B cell (primary cell): ENCODE measurements at regions not wholly inside any gene's neighbourhood (a gene's known extent, or its start where the extent isn't known, plus 50 kb on each side); places are given as distances from the start of the nearest gene placed in this dataset.
A peak's percentile ranks its signal among the peaks of the same experiment; 100 is the strongest.

Source experiments
- ATAC-seq: fragments of 200-7000 bp; cut with Tn5 transposase; one replicate; pipeline ENCODE4 v1.10.0; 2021; ENCODE audit warnings: low read depth, mild to moderate bottlenecking, moderate number of reproducible peaks, moderate library complexity
- CTCF ChIA-PET: fragments of 350-600 bp; sonication (Branson Sonifier 250); formaldehyde crosslinking; loops from one replicate; lab custom pipeline; 2021; ENCODE audit warnings: antibody characterized with exemption, inconsistent platforms; lab: Charles Lee
- POLR2A ChIA-PET: fragments of 350-600 bp; sonication (Branson Sonifier 250); formaldehyde crosslinking; loops from one replicate; lab custom pipeline; 2021; ENCODE audit warnings: antibody characterized with exemption; lab: Charles Lee
- DNase-seq: peaks from one replicate; pipeline ENCODE4 v3.0.0; 2013
- H2AFZ ChIP-seq: 2 replicates; pipeline ENCODE4 v1.6.1; 2012; ENCODE audit warnings: mild to moderate bottlenecking, low read depth, low read length; ENCODE audit not compliant: insufficient read depth, poor library complexity, severe bottlenecking
- H3K27ac ChIP-seq, 2 donors: 1 replicate in 1 of 2; 2 replicates in 1 of 2; pipeline ENCODE4 v1.5.1; 2012 to 2013; ENCODE audit warnings: low read length in 2 of 2, mild to moderate bottlenecking in 2 of 2, moderate library complexity in 1 of 2
- H3K27me3 ChIP-seq, 4 experiments: fragments of 200-600 bp in 1 of 4; sonication (generic) in 1 of 4; replicated peaks in 1 of 4; 1 replicate in 2 of 4; 2 replicates in 2 of 4; pipeline versions ENCODE4 v1.6.1 to v1.7.0; 2013 to 2016; ENCODE audit warnings: low read length in 3 of 4, mild to moderate bottlenecking in 2 of 4, mixed read lengths in 1 of 4, moderate library complexity in 1 of 4; ENCODE audit not compliant: insufficient read depth in 4 of 4, control insufficient read depth in 3 of 4; ENCODE audit errors: control extremely low read depth in 1 of 4
- H3K36me3 ChIP-seq, 2 experiments: replicated peaks in 1 of 2; 1 replicate in 1 of 2; 2 replicates in 1 of 2; pipeline versions ENCODE4 v1.6.1 to v1.7.1; 2013; ENCODE audit warnings: low read length in 1 of 2; ENCODE audit not compliant: insufficient read depth in 2 of 2, control insufficient read depth in 1 of 2; ENCODE audit errors: control extremely low read depth in 1 of 2, extremely low read depth in 1 of 2
- H3K4me1 ChIP-seq, 2 donors: fragments of 200-600 bp in 1 of 2; sonication (generic) in 1 of 2; 1 replicate in 1 of 2; 2 replicates in 1 of 2; pipeline versions ENCODE4 v1.5.1 to v1.6.1; 2013 to 2017; ENCODE audit warnings: low read length in 2 of 2; ENCODE audit not compliant: control insufficient read depth in 2 of 2, insufficient read depth in 2 of 2
- H3K4me2 ChIP-seq: replicated peaks from 2 replicates; pipeline ENCODE3; 2012; ENCODE audit warnings: mild to moderate bottlenecking, low read depth, low read length; ENCODE audit not compliant: poor library complexity, severe bottlenecking
- H3K4me3 ChIP-seq, 5 experiments: fragments of 200-600 bp in 1 of 5; sonication (generic) in 1 of 5; 1 replicate in 3 of 5; 2 replicates in 2 of 5; pipeline versions ENCODE4 v1.5.1 to v1.7.0; 2011 to 2016; ENCODE audit warnings: low read length in 4 of 5, mild to moderate bottlenecking in 4 of 5, low read depth in 2 of 5, control low read depth in 1 of 5, moderate library complexity in 1 of 5; ENCODE audit not compliant: insufficient read depth in 1 of 5; ENCODE audit errors: control extremely low read depth in 1 of 5, extremely low read depth in 1 of 5
- H3K79me2 ChIP-seq: fragments of 200-600 bp; sonication (generic); one replicate; pipeline ENCODE4 v1.6.0; 2016; ENCODE audit warnings: low read length; ENCODE audit not compliant: control insufficient read depth, insufficient read depth
- H3K9ac ChIP-seq: fragments of 200-600 bp; sonication (generic); 2 replicates; pipeline ENCODE4 v1.6.1; 2017; ENCODE audit warnings: mild to moderate bottlenecking, low read length, moderate library complexity
- H3K9me3 ChIP-seq, 3 donors: one replicate each; pipeline versions ENCODE4 v1.6.1 to v1.7.1; 2013; ENCODE audit warnings: low read length in 2 of 3; ENCODE audit not compliant: control insufficient read depth in 2 of 3, insufficient read depth in 1 of 3; ENCODE audit errors: control extremely low read depth in 1 of 3
- H4K20me1 ChIP-seq: 2 replicates; pipeline ENCODE4 v1.6.0; 2012; ENCODE audit warnings: mild to moderate bottlenecking, low read length; ENCODE audit not compliant: insufficient read depth, control insufficient read depth, poor library complexity, severe bottlenecking
- H3K27ac Mint-ChIP-seq: one replicate; pipeline ENCODE4 v1.8.0; 2021; ENCODE audit warnings: mixed read lengths
- H3K27me3 Mint-ChIP-seq: one replicate; pipeline ENCODE4 v1.8.0; 2021; ENCODE audit warnings: mixed read lengths
- H3K4me1 Mint-ChIP-seq: one replicate; pipeline ENCODE4 v1.8.0; 2021; ENCODE audit warnings: mixed read lengths
- H3K4me3 Mint-ChIP-seq: one replicate; pipeline ENCODE4 v1.8.0; 2021; ENCODE audit warnings: mixed read lengths
- H3K9me3 Mint-ChIP-seq: one replicate; pipeline ENCODE4 v1.8.0; 2022; ENCODE audit warnings: mixed read lengths; ENCODE audit not compliant: insufficient read depth
- CTCF ChIP-seq: fragments of 200-600 bp; IDR thresholded peaks from one replicate; pipeline ENCODE4 v1.8.0; 2022; ENCODE audit warnings: antibody characterized with exemption, mild to moderate bottlenecking
- EZH2 ChIP-seq: IDR thresholded peaks from 2 replicates; pipeline ENCODE4 v1.6.1; 2012; ENCODE audit warnings: borderline replicate concordance, low read depth, mild to moderate bottlenecking, moderate library complexity, low read length; ENCODE audit not compliant: insufficient read depth, poor library complexity, severe bottlenecking
- WGBS: methylation state at CpG from one replicate; pipeline ENCODE4 v1.1.5; 2013; ENCODE audit warnings: missing lambda C conversion rate; ENCODE audit not compliant: insufficient coverage; 5-methylcytosine and 5-hydroxymethylcytosine counted together
- intact Hi-C: fragments of 100-400 bp; cut with micrococcal nuclease; formaldehyde crosslinking; loops from one replicate; pipeline ENCODE4 v1.10.0; 2022

- ATAC-seq (no peak), DNase-seq (no peak)
- TF ChIP-seq EZH2 (no peak), CTCF (no peak)
- H3K4me1 ChIP-seq = peaks cover 24 to 53% of the 10 kb centered on the region in 2 donors
- no peaks in the 10 kb centered on the region for H3K9me3 ChIP-seq
- CTCF ChIA-PET = interaction anchor here (1.1 kb wide), 1 partner anchor 95 kb away, joined by 3 read pairs; no protein-coding TSS in a partner anchor
- Mint-ChIP-seq H3K4me3 (no peak overlapping the region), H3K27ac (no peak overlapping the region), H3K9me3 (no peaks in the 10 kb centered on the region), H3K4me1 (peaks cover 41% of the 10 kb centered on the region), H3K27me3 (no peaks in the 10 kb centered on the region)
- H3K4me2 ChIP-seq = no peak overlapping the region
- intact Hi-C loops = no loop called here
- no peaks in the 10 kb centered on the region for H4K20me1 ChIP-seq
- POLR2A ChIA-PET = no interaction called here
- H2AFZ ChIP-seq = no peak overlapping the region
- H3K27ac ChIP-seq = no peak overlapping the region
- H3K79me2 ChIP-seq = peaks cover 57% of the 10 kb centered on the region
- peaks cover 0 to 22% of the 10 kb centered on the region in 2 experiments for H3K36me3 ChIP-seq
- no peak overlapping the region for H3K4me3 ChIP-seq
- no peak overlapping the region for H3K9ac ChIP-seq
- H3K27me3 ChIP-seq = no peaks in the 10 kb centered on the region
- WGBS = 75% methylated on average over 2 of the region's 3 CpGs
These were observed 143.0 kb upstream of the SLC1A4 start for GRCh38 chr2:64846177-64846576.

GRCh38 chr2:64847930-64848329, 141.3 kb upstream of the SLC1A4 start:
- Mint-ChIP-seq H3K4me3 (no peak overlapping the region), H3K27ac (peak overlapping the region; percentile 61), H3K4me1 (peaks cover 43% of the 10 kb centered on the region), H3K9me3 (no peaks in the 10 kb centered on the region), H3K27me3 (no peaks in the 10 kb centered on the region)
- intact Hi-C loops = no loop called here
- Histone ChIP-seq H3K4me3 (no peak overlapping the region), H3K79me2 (peaks cover 61% of the 10 kb centered on the region), H3K4me2 (no peak overlapping the region), H3K9ac (no peak overlapping the region), H3K27me3 (no peaks in the 10 kb centered on the region), H3K4me1 (peaks cover 29 to 56% of the 10 kb centered on the region in 2 donors), H3K36me3 (peaks cover 0 to 22% of the 10 kb centered on the region in 2 experiments), H2AFZ (no peak overlapping the region), H3K27ac (no peak overlapping the region), H4K20me1 (no peaks in the 10 kb centered on the region), H3K9me3 (no peaks in the 10 kb centered on the region)
- 100% methylated on average over 3 of the region's 5 CpGs for WGBS
- DNase-seq (no peak), ATAC-seq (no peak)
- POLR2A ChIA-PET = no interaction called here
- TF ChIP-seq CTCF (no peak), EZH2 (no peak)
- CTCF ChIA-PET = interaction anchor here (1.0 to 2.1 kb wide), 4 partner anchors 8 to 202 kb away, joined by 3 to 18 read pairs (median 9); no protein-coding TSS in a partner anchor
